Testis (tissue), 2 donors: ENCODE measurements at regions not wholly inside any gene's neighbourhood (a gene's known extent, or its start where the extent isn't known, plus 50 kb on each side); places are given as distances from the start of the nearest gene placed in this dataset.
"Not testable (repeated sequence)": the region's sequence is repeated elsewhere in the genome, so short reads cannot be mapped to it uniquely, and the experiment has no call there.

Source experiments
- DNase-seq: peaks from one replicate; pipeline ENCODE4 v3.0.0-alpha.2; 2019
- H3K27ac ChIP-seq, 2 donors: fragments of 200-600 bp; sonication (generic); one replicate each; pipeline ENCODE4 v1.5.1; 2019
- H3K27me3 ChIP-seq: fragments of 200-600 bp; sonication (generic); one replicate; pipeline ENCODE4 v1.5.1; 2019
- H3K36me3 ChIP-seq: fragments of 200-600 bp; sonication (generic); one replicate; pipeline ENCODE4 v1.5.1; 2017; ENCODE audit warnings: low read depth; ENCODE audit errors: missing control alignments
- H3K4me1 ChIP-seq: fragments of 200-600 bp; sonication (generic); one replicate; pipeline ENCODE4 v1.5.1; 2019
- H3K4me3 ChIP-seq, 2 donors: fragments of 200-600 bp; sonication (generic); one replicate each; pipeline ENCODE4 v1.5.1; 2017 to 2019
- H3K9me3 ChIP-seq: fragments of 200-600 bp; sonication (generic); one replicate; pipeline ENCODE4 v1.5.1; 2017
- CTCF ChIP-seq, 3 experiments: fragments of 450-650 bp in 2 of 3; fragments of 200-600 bp in 1 of 3; sonication (generic) in 1 of 3; IDR thresholded peaks; one replicate each; pipeline ENCODE4 v1.5.1; 2016 to 2019; ENCODE audit warnings: antibody characterized with exemption in 3 of 3, mild to moderate bottlenecking in 2 of 3, moderate library complexity in 1 of 3
- POLR2A ChIP-seq: fragments of 450-650 bp; IDR thresholded peaks from one replicate; pipeline ENCODE4 v1.6.1; 2017; ENCODE audit warnings: antibody characterized with exemption, mild to moderate bottlenecking, moderate library complexity
- WGBS, 2 donors: methylation state at CpG; one replicate each; pipeline ENCODE4 v1.1.5; 2018; 5-methylcytosine and 5-hydroxymethylcytosine counted together
- intact Hi-C: fragments of 100-400 bp; cut with DNase I; formaldehyde crosslinking; loops from one replicate; pipeline ENCODE4 v1.15.1; 2023; ENCODE audit warnings: low total_unique reads

- H3K27ac ChIP-seq = no peak overlapping the region
- H3K27me3 ChIP-seq = no peaks in the 10 kb centered on the region
- WGBS, 2 donors = 64 to 68% methylated on average over 6 to 8 of the region's 8 CpGs
- DNase-seq = no peak
- H3K4me1 ChIP-seq = no peaks in the 10 kb centered on the region
- H3K36me3 ChIP-seq = no peaks in the 10 kb centered on the region
- H3K9me3 ChIP-seq = no peaks in the 10 kb centered on the region
- intact Hi-C loops = no loop called here
- no peak for TF ChIP-seq CTCF (IDR thresholded peaks at IDR 0.05)
- no peak for TF ChIP-seq POLR2A
- H3K4me3 ChIP-seq = no peak overlapping the region
Measured at GRCh38 chr2:113341191-113341869, 62.6 kb upstream of the PAX8 start.

DNA sequence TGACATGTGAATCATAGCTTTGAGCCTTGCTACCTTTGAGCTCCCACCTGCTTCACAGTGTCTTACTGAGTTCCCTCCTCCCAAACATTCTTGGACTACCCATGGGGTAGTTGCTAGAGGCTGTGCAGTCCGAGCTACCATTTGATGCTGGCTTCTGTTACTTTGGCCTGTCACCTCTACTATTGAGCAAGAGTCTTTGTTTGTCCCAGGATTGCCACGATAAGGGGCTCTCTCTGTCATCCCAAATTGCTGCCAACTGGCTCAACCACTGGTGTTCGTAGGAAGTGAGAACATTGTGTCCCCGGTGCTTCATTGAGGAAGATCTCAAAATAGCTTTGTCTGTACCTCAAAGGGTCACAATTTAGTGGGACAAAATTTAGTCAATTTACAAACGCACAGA, 59.1 kb upstream of the PAX8 start:
- no peak for DNase-seq
- H3K36me3 ChIP-seq = no peaks in the 10 kb centered on the region
- intact Hi-C loops = no loop called here
- no peaks in the 10 kb centered on the region for H3K4me1 ChIP-seq
- TF ChIP-seq POLR2A = no peak
- TF ChIP-seq CTCF (IDR thresholded peaks at IDR 0.05) = no peak
- WGBS, 2 donors = 43 to 51% methylated on average over 3 to 5 of the region's 5 CpGs
- H3K27ac ChIP-seq = no peak overlapping the region
- no peaks in the 10 kb centered on the region for H3K27me3 ChIP-seq
- no peak overlapping the region for H3K4me3 ChIP-seq
- no peaks in the 10 kb centered on the region for H3K9me3 ChIP-seq

DNA sequence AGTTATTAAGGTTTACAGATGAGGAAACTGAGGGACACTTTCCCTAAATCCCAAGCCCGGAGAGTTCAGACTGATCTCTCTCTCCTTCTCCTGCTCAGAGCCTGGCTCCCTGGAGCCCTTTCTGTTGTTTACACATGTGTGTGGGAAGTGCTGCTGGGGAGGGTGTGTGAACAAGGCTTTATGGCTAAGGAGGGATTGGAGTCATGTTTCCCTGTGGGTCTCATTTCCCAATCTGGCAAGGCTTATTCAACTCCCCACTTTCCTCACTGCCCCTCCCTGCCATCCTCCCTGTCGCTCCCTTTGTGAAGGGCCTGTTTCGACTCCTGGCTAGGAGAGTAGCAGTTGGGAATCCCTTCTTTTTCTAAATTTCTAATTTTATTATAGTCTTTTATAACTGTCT, 57.3 kb upstream of the PAX8 start:
- H3K4me3 ChIP-seq, H3K27ac ChIP-seq, H3K27me3 ChIP-seq, DNase-seq, H3K9me3 ChIP-seq, H3K4me1 ChIP-seq, H3K36me3 ChIP-seq, intact Hi-C loops: not testable (repeated sequence)
- WGBS, 2 donors = 49 to 62% methylated on average over 3 of the region's 3 CpGs

GRCh38 chr2:113334147-113334546, 55.4 kb upstream of the PAX8 start:
- H3K36me3 ChIP-seq = no peaks in the 10 kb centered on the region
- no peaks in the 10 kb centered on the region for H3K4me1 ChIP-seq
- intact Hi-C loops = no loop called here
- H3K27me3 ChIP-seq = no peaks in the 10 kb centered on the region
- no peak for DNase-seq
- H3K27ac ChIP-seq = no peak overlapping the region
- no peak overlapping the region for H3K4me3 ChIP-seq
- TF ChIP-seq CTCF (IDR thresholded peaks at IDR 0.05) = no peak
- no peak for TF ChIP-seq POLR2A
- no peaks in the 10 kb centered on the region for H3K9me3 ChIP-seq
- whole genome bisulfite sequencing, 2 donors = 68 to 71% methylated on average over 5 of the region's 5 CpGs

DNA sequence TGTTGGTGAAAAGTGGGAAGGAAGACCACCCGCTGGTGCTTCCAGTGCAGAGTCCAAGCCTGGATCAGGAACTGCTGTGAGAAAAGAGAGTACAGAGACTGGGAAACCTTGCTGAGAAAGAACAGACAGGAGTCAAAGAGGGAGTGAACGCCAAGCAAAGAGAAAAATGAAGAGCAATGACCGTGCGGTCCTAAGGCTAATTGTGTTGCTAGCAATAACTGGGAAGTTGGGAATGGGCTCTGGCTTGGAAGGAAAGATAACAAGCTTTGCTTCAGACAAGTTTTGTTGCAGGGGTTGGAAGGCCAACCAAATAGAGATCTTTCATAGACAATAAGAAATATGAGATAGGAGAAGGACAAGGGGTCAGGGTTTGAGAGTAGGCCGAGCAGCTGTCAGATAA, 55.0 kb upstream of the PAX8 start:
- WGBS, 2 donors = 67 to 70% methylated on average over 5 of the region's 5 CpGs

GRCh38 chr2:113330060-113330767, 51.5 kb upstream of the PAX8 start:
- H3K36me3 ChIP-seq = not testable (repeated sequence)

More for the DNA sequence above, 55.0 kb upstream of the PAX8 start:
- H3K27ac ChIP-seq, H3K27me3 ChIP-seq, DNase-seq, H3K4me1 ChIP-seq, H3K9me3 ChIP-seq, intact Hi-C loops, H3K4me3 ChIP-seq, H3K36me3 ChIP-seq: not testable (repeated sequence)

GRCh38 chr2:113328973-113329372, 50.3 kb upstream of the PAX8 start:
- WGBS, 2 donors = 81 to 82% methylated on average over 9 of the region's 9 CpGs
- H3K4me1 ChIP-seq, H3K27ac ChIP-seq, H3K9me3 ChIP-seq, H3K36me3 ChIP-seq, H3K27me3 ChIP-seq, intact Hi-C loops, H3K4me3 ChIP-seq, DNase-seq: not testable (repeated sequence)

More at GRCh38 chr2:113330060-113330767, 51.5 kb upstream of the PAX8 start:
- H3K9me3 ChIP-seq, H3K4me3 ChIP-seq, intact Hi-C loops, H3K27me3 ChIP-seq, H3K27ac ChIP-seq, H3K4me1 ChIP-seq, DNase-seq: not testable (repeated sequence)
- WGBS, 2 donors = 69 to 80% methylated on average over 5 of the region's 5 CpGs

GRCh38 chr2:113328572-113328971, 49.9 kb upstream of the PAX8 start:
- H3K27ac ChIP-seq, H3K36me3 ChIP-seq, H3K4me3 ChIP-seq, intact Hi-C loops, DNase-seq, H3K9me3 ChIP-seq, H3K4me1 ChIP-seq, H3K27me3 ChIP-seq: not testable (repeated sequence)
- 92 to 98% methylated on average over 1 of the region's 1 CpG for WGBS, 2 donors
